Spleen (tissue), 11 donors: ENCODE measurements at regions not wholly inside any gene's neighbourhood (a gene's known extent, or its start where the extent isn't known, plus 50 kb on each side); places are given as distances from the start of the nearest gene placed in this dataset.

Source experiments
- DNase-seq: peaks from one replicate; pipeline ENCODE4 v3.0.0-alpha.2; 2020
- H3K27ac ChIP-seq, 8 donors: fragments of 200-600 bp; sonication (generic) in 7 of 8; 1 replicate in 4 of 8; 2 replicates in 4 of 8; pipeline versions ENCODE4 v1.5.0 to v1.8.0; 2016 to 2021; ENCODE audit warnings: inconsistent platforms in 4 of 8, mild to moderate bottlenecking in 4 of 8, moderate library complexity in 1 of 8
- H3K27me3 ChIP-seq, 7 donors: fragments of 200-600 bp; sonication (generic) in 6 of 7; replicated peaks in 1 of 7; 1 replicate in 4 of 7; 2 replicates in 3 of 7; pipeline versions ENCODE4 v1.5.0 to v1.8.0; 2016 to 2021; ENCODE audit warnings: inconsistent platforms in 3 of 7, mild to moderate bottlenecking in 1 of 7
- H3K36me3 ChIP-seq, 6 donors: fragments of 200-600 bp; sonication (generic) in 5 of 6; 1 replicate in 4 of 6; 2 replicates in 2 of 6; pipeline versions ENCODE4 v1.5.0 to v1.8.0; 2016 to 2021; ENCODE audit warnings: inconsistent platforms in 2 of 6
- H3K4me1 ChIP-seq, 6 donors: fragments of 200-600 bp; sonication (generic) in 5 of 6; 1 replicate in 3 of 6; 2 replicates in 3 of 6; pipeline versions ENCODE4 v1.5.0 to v1.8.0; 2016 to 2021; ENCODE audit warnings: inconsistent platforms in 3 of 6
- H3K4me3 ChIP-seq, 8 donors: fragments of 200-600 bp; sonication (generic) in 7 of 8; 1 replicate in 4 of 8; 2 replicates in 4 of 8; pipeline versions ENCODE4 v1.5.0 to v1.8.0; 2016 to 2021; ENCODE audit warnings: inconsistent platforms in 4 of 8, mild to moderate bottlenecking in 4 of 8, moderate library complexity in 2 of 8
- H3K9me3 ChIP-seq, 8 donors: fragments of 200-600 bp; sonication (generic) in 7 of 8; 1 replicate in 4 of 8; 2 replicates in 4 of 8; pipeline versions ENCODE4 v1.5.0 to v1.8.0; 2016 to 2021; ENCODE audit warnings: inconsistent platforms in 4 of 8
- CTCF ChIP-seq, 11 experiments: fragments of 200-600 bp in 7 of 11; fragments of 450-650 bp in 4 of 11; sonication (generic) in 4 of 11; IDR thresholded peaks in 8 of 11; conservative IDR thresholded peaks in 3 of 11; 1 replicate in 7 of 11; 2 replicates in 4 of 11; pipeline versions ENCODE4 v1.4.0 to v1.8.0; 2016 to 2021; ENCODE audit warnings: antibody characterized with exemption in 11 of 11, inconsistent platforms in 4 of 11, mild to moderate bottlenecking in 1 of 11
- POLR2A ChIP-seq, 3 donors: fragments of 450-650 bp; IDR thresholded peaks; one replicate each; pipeline ENCODE4 v1.5.1; 2017; ENCODE audit warnings: antibody characterized with exemption in 3 of 3, mild to moderate bottlenecking in 1 of 3
- POLR2AphosphoS5 ChIP-seq, 3 donors: sonication (generic); formaldehyde crosslinking; IDR thresholded peaks; one replicate each; pipeline ENCODE4 v1.5.1; 2017; ENCODE audit warnings: antibody characterized with exemption in 3 of 3
- WGBS, 5 donors: extraction: QIAGEN DNeasy Blood & Tissue Kit in 3 of 5; methylation state at CpG; one replicate each; pipeline versions ENCODE4 v1.1.5 to v1.1.7; 2013 to 2018; 5-methylcytosine and 5-hydroxymethylcytosine counted together
- intact Hi-C: fragments of 100-400 bp; cut with DNase I; formaldehyde crosslinking; loops from one replicate; pipeline ENCODE4 v1.15.0; 2023; ENCODE audit warnings: low total_unique reads
- donor health status: healthy with polysubstance abuse.
- donor health status: DM: no; HTN: no; CAD: no; lungs with moderate emphysema.
- donor health status: DM: no; HTN: no; CAD: no.
- donor health status: Bipolar disorder and iron deficiency.
- donor health status: healthy.
- donor health status: DM: no; HTN: no; CAD: no.
- donor health status: DM: yes; HTN: yes; CAD: no.

GRCh38 chr7:73971322-73971703, 56.7 kb upstream of the ELN start:
- no peak for DNase-seq
- peaks cover 0 to 25% (median 6%) of the 10 kb centered on the region in 6 donors for H3K4me1 ChIP-seq
- H3K36me3 ChIP-seq = no peaks in the 10 kb centered on the region
- WGBS, 5 donors = 45 to 75% (median 64%) methylated on average over 4 of the region's 4 CpGs
- TF ChIP-seq CTCF (IDR thresholded peaks at IDR 0.05 in 8 of 11, conservative IDR thresholded peaks at IDR 0.05 in 3 of 11) (no peak), POLR2AphosphoS5 (IDR thresholded peaks at IDR 0.05) (no peak), POLR2A (IDR thresholded peaks at IDR 0.05) (no peak)
- intact Hi-C loops = no loop called here
- H3K9me3 ChIP-seq = no peaks in the 10 kb centered on the region
- H3K4me3 ChIP-seq = no peak overlapping the region
- H3K27ac ChIP-seq = no peak overlapping the region
- H3K27me3 ChIP-seq = no peaks in the 10 kb centered on the region

- Histone ChIP-seq H3K4me1 (peaks cover 0 to 25% (median 6%) of the 10 kb centered on the region in 6 donors), H3K27ac (no peak overlapping the region), H3K27me3 (no peaks in the 10 kb centered on the region), H3K36me3 (no peaks in the 10 kb centered on the region), H3K4me3 (no peak overlapping the region), H3K9me3 (no peaks in the 10 kb centered on the region)
- intact Hi-C loops = no loop called here
- TF ChIP-seq POLR2AphosphoS5 (IDR thresholded peaks at IDR 0.05) (no peak), POLR2A (IDR thresholded peaks at IDR 0.05) (no peak), CTCF (IDR thresholded peaks at IDR 0.05 in 8 of 11, conservative IDR thresholded peaks at IDR 0.05 in 3 of 11) (no peak)
- 75 to 81% (median 79%) methylated on average over 13 of the region's 13 CpGs for WGBS, 5 donors
- peak; percentile 53 for DNase-seq
These were observed 56.1 kb upstream of the ELN start for GRCh38 chr7:73971704-73972341.

- Histone ChIP-seq H3K4me3 (no peak overlapping the region), H3K36me3 (no peaks in the 10 kb centered on the region), H3K4me1 (peaks cover 0 to 25% (median 6%) of the 10 kb centered on the region in 6 donors), H3K9me3 (no peaks in the 10 kb centered on the region), H3K27me3 (no peaks in the 10 kb centered on the region), H3K27ac (no peak overlapping the region)
- 81 to 87% (median 84%) methylated on average over 12 of the region's 12 CpGs for WGBS, 5 donors
- intact Hi-C loops = no loop called here
- TF ChIP-seq CTCF (IDR thresholded peaks at IDR 0.05 in 8 of 11, conservative IDR thresholded peaks at IDR 0.05 in 3 of 11) (no peak), POLR2AphosphoS5 (IDR thresholded peaks at IDR 0.05) (no peak)
- peak; percentile 45 for DNase-seq
These were observed 55.4 kb upstream of the ELN start for GRCh38 chr7:73972614-73973013.

- H3K36me3 ChIP-seq = no peaks in the 10 kb centered on the region
- H3K27ac ChIP-seq = no peak overlapping the region
- no peak overlapping the region for H3K4me3 ChIP-seq
- 53 to 80% (median 79%) methylated on average over 3 to 6 of the region's 6 CpGs for WGBS, 5 donors
- peaks cover 0 to 25% (median 6%) of the 10 kb centered on the region in 6 donors for H3K4me1 ChIP-seq
- TF ChIP-seq CTCF (IDR thresholded peaks at IDR 0.05 in 8 of 11, conservative IDR thresholded peaks at IDR 0.05 in 3 of 11) (no peak), POLR2AphosphoS5 (IDR thresholded peaks at IDR 0.05) (peak; percentile 43 to 75 (median 56))
- H3K27me3 ChIP-seq = no peaks in the 10 kb centered on the region
- intact Hi-C loops = no loop called here
- H3K9me3 ChIP-seq = no peaks in the 10 kb centered on the region
- peak; percentile 75 for DNase-seq
These were observed 54.9 kb upstream of the ELN start for GRCh38 chr7:73973091-73973490.
